ENCODE measurements at regions not wholly inside any gene's neighbourhood (a gene's known extent, or its start where the extent isn't known, plus 50 kb on each side); places are given as distances from the start of the nearest gene placed in this dataset.
A peak's percentile ranks its signal among the peaks of the same experiment; 100 is the strongest.
"Not testable (repeated sequence)": the region's sequence is repeated elsewhere in the genome, so short reads cannot be mapped to it uniquely, and the experiment has no call there.

- no peak overlapping the region for H3K4me3 ChIP-seq (ENCODE audit: low read length)
- DNase-seq (ENCODE audit: low read depth, low spot score), result no peak
Measured at GRCh38 chr13:78913656-78914055, 254.7 kb upstream of the OBI1 start.

DNA sequence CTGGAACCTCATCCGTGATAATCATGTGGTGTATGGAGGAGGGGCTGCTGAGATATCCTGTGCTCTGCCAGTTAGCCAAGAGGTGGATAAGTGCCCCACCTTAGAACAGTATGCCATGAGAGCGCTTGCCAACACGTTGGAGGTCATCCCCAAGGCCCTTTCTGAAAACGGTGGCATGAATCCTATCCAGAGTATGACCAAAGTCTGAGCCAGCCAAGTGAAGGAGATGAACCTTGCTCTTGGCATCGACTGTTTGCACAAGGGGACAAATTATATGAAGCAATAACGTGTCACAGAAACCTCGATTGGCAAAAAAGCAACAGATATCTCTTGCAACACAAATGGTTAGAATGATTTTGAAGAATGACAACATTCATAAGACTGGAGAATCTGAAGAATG lies 251.2 kb upstream of the OBI1 start:
- DNase-seq (ENCODE audit: low read depth, low spot score), result no peak
- no peak overlapping the region for H3K4me3 ChIP-seq (ENCODE audit: low read length)

GRCh38 chr13:78909276-78909675 lies 250.3 kb upstream of the OBI1 start:
- DNase-seq (ENCODE audit: low read depth, low spot score), result no peak
- no peak overlapping the region for H3K4me3 ChIP-seq (ENCODE audit: low read length)

DNA sequence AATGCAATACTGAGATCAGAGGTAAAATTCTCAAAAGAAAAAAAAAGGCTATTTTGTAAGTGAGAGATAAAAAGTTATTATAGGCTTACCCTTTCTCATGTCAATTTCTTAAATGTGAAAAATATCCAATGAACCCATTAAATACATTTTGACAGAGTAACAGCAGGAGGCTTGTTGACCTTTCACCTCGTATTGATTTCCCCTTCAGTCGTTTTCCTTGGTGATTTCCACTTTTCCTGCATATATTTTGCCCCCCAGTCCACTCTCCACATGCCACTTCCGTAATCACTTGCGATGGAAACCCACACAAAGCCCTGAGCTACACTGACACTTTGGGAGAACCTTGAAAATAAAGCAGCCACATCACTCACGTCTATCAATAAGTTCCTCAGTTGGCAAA lies 248.1 kb upstream of the OBI1 start:
- H3K4me3 ChIP-seq (ENCODE audit: low read length), result no peak overlapping the region
- no peak for DNase-seq (ENCODE audit: low read depth, low spot score)

DNA sequence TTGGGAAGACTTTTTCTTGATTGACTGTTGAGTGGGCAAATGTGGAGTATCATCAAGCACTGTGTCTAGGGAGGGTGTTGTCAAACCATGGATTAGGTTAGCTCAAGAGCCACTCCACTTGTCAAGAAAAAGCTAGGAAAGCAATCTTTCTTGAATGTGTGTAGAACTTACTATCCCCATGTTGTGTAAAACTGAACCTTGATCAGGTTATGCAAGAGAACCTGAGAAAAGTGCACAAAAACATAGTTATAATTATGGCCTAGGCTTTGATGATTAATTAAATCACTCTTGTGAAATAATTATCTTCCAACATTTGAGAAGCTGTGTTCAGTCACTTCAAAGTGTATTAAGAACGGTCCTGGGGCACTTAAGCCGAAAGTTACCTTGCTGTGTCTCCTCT lies 238.2 kb upstream of the OBI1 start:
- no peak for DNase-seq (ENCODE audit: low read depth, low spot score)
- no peak overlapping the region for H3K4me3 ChIP-seq (ENCODE audit: low read length)

GRCh38 chr13:78884571-78884970 lies 225.6 kb upstream of the OBI1 start:
- DNase-seq (ENCODE audit: low read depth, low spot score), result no peak
- H3K4me3 ChIP-seq (ENCODE audit: low read length), result no peak overlapping the region

DNA sequence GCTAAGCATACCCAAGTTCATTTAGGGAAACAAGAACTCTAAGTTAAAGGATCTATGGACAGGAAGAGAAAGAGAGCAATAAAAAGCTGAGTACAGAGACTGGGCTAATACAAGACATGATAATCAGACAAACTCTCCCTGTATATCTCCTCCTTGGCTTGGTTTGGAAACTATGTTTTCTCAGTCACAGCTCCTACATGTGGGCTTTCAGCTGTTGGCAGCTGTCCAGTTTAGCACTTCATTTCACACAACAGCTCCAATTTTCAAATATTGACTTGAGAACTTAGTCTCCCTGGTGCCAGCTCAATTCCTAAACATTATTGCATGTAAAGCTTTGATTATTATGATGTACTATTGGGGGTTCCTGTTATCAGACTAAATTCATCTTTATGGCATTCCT lies 222.8 kb upstream of the OBI1 start:
- DNase-seq (ENCODE audit: low read depth, low spot score), result no peak
- no peak overlapping the region for H3K4me3 ChIP-seq (ENCODE audit: low read length)

DNA sequence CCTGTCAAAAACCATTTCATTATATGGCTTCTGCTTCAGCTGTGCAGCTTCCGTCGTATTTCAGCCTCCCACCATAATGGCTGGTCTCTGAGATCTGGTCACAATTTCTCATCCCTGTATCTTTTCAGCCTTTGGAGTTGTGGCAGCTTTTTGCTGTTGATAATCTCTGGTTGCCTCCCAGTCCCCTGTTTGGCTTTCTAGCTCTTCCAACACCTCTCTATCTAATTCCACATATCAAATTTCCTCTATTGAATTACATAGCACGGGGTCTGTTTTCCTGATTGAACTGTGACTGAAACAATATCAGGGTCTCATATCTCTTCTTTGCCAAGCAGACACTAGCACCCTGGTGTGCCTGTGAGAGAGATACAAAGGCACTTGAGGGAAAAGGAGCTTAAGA lies 222.1 kb upstream of the OBI1 start:
- no peak for DNase-seq (ENCODE audit: low read depth, low spot score)
- H3K4me3 ChIP-seq (ENCODE audit: low read length), result no peak overlapping the region

DNA sequence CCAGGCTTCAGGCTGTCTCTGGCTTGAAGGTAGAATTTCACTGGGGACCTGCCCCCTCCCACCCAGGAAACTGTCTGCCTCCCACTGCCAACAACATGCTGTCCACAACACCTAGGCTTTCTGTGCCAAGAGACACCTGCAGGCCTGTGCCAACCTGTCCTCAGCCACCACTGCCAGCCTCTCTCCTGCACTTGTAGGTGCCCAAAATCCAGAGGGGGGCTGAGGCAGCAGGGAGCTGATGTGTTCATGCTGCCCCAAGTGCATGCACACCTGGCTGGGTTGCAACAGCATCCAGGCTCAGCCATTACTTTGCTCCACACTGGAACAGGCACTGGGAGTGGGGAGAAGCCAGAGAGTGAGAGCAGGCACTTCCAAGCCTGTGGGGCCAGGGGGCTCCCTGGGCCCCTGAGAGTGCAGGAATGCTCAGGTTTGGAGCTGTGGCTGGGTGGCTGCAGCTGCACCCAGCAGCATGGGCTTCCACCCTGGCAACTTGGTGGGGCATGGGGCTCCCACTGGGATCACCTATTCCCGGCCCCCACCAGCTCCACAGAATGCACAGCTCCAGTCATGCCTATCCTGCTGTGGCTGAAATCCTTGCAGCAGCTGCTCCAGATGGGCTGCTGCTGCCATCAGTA lies 218.1 kb upstream of the OBI1 start:
- H3K4me3 ChIP-seq (ENCODE audit: low read length), result no peak overlapping the region
- no peak for DNase-seq (ENCODE audit: low read depth, low spot score)

DNA sequence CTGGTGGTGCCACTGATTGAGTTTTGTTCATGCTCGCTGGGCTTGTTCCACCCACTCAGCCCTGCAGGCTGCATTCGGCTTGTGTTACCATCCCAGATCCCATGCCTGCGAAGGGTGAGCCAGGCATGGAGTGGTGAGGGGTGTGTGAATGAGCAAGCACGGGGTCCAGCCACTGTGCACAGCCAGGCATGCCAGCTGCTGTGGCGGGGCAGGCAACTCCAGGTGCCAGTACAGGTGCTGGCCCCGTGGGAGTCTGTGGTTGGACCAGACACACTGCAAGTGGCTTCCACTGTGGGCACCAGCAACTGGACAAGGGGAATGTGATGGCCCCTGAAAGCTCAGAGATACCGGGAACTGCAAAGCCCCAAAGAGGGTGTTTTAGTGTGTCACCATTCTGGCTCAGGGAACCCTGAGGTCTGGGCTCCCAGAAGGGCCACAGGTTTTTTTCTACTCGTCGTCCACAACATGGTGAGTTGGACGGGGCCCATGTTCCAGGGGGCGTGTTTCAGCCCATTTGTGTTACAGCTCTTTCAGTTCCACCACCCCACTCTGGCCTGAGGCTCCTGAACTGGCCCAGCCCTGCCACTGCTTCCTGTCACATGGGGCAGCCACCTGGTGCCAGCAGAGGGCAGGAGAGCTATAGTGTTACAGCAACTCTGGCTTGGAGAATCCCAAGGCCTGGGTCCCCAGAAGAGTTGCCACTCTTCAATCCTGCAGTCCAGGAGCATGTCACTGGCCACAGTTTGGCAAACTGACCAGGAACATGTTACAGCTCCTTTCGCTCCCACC lies 217.0 kb upstream of the OBI1 start:
- DNase-seq (ENCODE audit: low read depth, low spot score), result peak; percentile 5
- no peak overlapping the region for H3K4me3 ChIP-seq (ENCODE audit: low read length)

DNA sequence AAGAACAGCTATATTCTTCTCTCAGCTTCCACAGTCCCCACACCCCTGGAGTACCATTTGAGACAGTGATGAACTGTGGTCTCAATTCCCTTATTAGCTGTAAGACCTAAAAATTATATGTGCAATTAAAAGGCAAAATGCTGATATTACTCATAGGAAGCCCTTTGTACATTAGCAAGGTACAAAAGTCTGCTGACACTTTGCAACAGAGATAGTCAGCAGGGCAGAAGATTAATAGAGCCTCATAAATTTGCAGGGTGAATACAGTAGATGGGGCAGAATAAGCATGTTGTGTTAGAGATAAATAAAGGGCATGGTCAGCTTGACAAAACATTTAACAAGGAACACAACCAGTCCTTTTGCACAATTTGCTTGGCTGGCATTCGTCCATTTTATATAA lies 210.0 kb upstream of the OBI1 start:
- DNase-seq (ENCODE audit: low read depth, low spot score), result no peak
- no peak overlapping the region for H3K4me3 ChIP-seq (ENCODE audit: low read length)

- DNase-seq (ENCODE audit: low read depth, low spot score), result no peak
- H3K4me3 ChIP-seq (ENCODE audit: low read length), result no peak overlapping the region
Measured at GRCh38 chr13:78867655-78868054, 208.7 kb upstream of the OBI1 start.

GRCh38 chr13:78866076-78866475 lies 207.1 kb upstream of the OBI1 start:
- not testable (repeated sequence) for DNase-seq (ENCODE audit: low read depth, low spot score); H3K4me3 ChIP-seq (ENCODE audit: low read length)

DNA sequence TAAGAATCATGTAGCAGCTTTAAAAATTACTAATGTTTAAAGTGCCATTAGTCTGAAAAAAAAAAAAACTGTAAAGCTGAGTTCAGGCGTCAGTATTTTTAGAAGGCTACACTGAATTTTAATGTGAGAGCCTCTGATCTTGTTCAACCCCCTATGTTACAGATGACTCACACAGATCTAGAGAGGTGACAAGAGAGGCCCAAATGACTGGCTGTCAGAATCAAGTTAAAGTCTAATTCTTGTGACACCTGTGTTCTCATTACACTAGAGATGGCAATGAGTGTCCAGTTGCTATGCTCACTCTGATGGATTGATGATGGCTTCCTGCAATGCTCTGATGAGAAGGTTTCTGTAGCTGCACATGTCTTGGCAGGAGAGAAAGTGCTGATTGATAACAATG lies 203.5 kb upstream of the OBI1 start:
- H3K4me3 ChIP-seq (ENCODE audit: low read length), result no peak overlapping the region
- no peak for DNase-seq (ENCODE audit: low read depth, low spot score)

DNA sequence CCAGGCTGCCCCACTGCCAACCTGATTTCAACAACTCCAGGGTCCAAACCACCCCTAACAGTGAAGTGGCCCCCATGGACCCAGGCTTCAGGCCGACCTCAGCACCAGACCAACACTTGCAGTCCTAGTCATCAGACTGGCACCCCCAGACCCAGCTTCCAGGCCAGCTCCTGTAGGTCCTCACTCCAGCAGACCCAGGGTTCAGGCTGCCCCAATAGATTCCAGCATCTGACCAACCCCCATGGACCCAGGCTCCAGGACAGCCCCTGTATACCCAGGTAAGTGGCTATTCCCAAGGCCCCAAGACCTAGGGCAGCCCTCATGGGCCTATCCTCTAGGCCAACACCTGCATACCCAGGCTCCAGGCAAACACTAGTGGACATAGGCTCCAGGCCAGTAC lies 193.8 kb upstream of the OBI1 start:
- H3K4me3 ChIP-seq (ENCODE audit: low read length), result no peak overlapping the region
- no peak for DNase-seq (ENCODE audit: low read depth, low spot score)

GRCh38 chr13:78845656-78846365 lies 186.9 kb upstream of the OBI1 start:
- DNase-seq (ENCODE audit: low read depth, low spot score), result no peak
- H3K4me3 ChIP-seq (ENCODE audit: low read length), result no peak overlapping the region

- no peak for DNase-seq (ENCODE audit: low read depth, low spot score)
- H3K4me3 ChIP-seq (ENCODE audit: low read length), result no peak overlapping the region
Measured at GRCh38 chr13:78844106-78844505, 185.2 kb upstream of the OBI1 start.

GRCh38 chr13:78841358-78841963 lies 182.5 kb upstream of the OBI1 start:
- no peak overlapping the region for H3K4me3 ChIP-seq (ENCODE audit: low read length)
- DNase-seq (ENCODE audit: low read depth, low spot score), result no peak

- no peak for DNase-seq (ENCODE audit: low read depth, low spot score)
- H3K4me3 ChIP-seq (ENCODE audit: low read length), result no peak overlapping the region
Measured at GRCh38 chr13:78836238-78836784, 177.4 kb upstream of the OBI1 start.

GRCh38 chr13:78832461-78832860 lies 173.5 kb upstream of the OBI1 start:
- DNase-seq (ENCODE audit: low read depth, low spot score), result no peak
- H3K4me3 ChIP-seq (ENCODE audit: low read length), result no peak overlapping the region

Data from Jurkat, Clone E6-1 (cell line).